SU-DHL-6 (cell line): ENCODE measurements at regions not wholly inside any gene's neighbourhood (a gene's known extent, or its start where the extent isn't known, plus 50 kb on each side); places are given as distances from the start of the nearest gene placed in this dataset.

Source experiments
- CTCF ChIP-seq: fragments of 200-600 bp; sonication (generic); IDR thresholded peaks from one replicate; pipeline ENCODE4 v1.5.1; 2017; ENCODE audit warnings: antibody characterized with exemption, mild to moderate bottlenecking, low read length, moderate library complexity; ENCODE audit not compliant: insufficient read depth, poor library complexity, severe bottlenecking
- EZH2phosphoT487 ChIP-seq: fragments of 200-600 bp; sonication (generic), shearing (Covaris generic); conservative IDR thresholded peaks from 2 replicates; pipeline ENCODE4 v1.6.1; 2018; ENCODE audit warnings: mild to moderate bottlenecking, antibody characterized with exemption, low read length, moderate library complexity, mixed read lengths

GRCh38 chr18:77733292-77733903 is 483.8 kb downstream of the GALR1 start:
- TF ChIP-seq CTCF (no peak), EZH2phosphoT487 (no peak)
